ENCODE measurements at regions not wholly inside any gene's neighbourhood (a gene's known extent, or its start where the extent isn't known, plus 50 kb on each side); places are given as distances from the start of the nearest gene placed in this dataset.

DNA sequence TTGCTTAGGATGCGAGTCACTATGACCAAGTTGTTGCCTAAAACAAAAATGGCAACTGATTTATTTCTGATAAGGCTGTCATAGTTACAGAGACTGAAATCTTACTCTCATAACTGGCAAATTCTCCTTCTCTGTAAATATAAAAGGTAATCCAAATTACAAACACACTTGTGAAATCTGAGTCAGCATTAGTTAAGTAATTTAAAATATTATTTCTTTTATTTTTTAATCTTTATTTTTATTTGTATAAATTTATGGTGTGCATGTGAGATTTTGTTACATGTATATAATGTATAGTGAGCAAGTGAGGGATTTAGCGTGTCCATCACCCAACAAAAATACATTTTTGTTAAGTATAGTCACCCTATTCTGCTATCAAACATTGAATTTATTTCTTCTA lies 1342.8 kb upstream of the TMEFF2 start:
- no peaks in the 10 kb centered on the region for H3K4me1 ChIP-seq (replicated peaks; ENCODE audit: insufficient read depth)
- H3K27ac ChIP-seq: no peak overlapping the region
- no peaks in the 10 kb centered on the region for H3K9me2 ChIP-seq (ENCODE audit: insufficient read depth)
- no TSS peak for BruUV-seq (replicated peaks)
- no peaks in the 10 kb centered on the region for H3K9me3 ChIP-seq (ENCODE audit: insufficient read depth, low read depth)
- no peak overlapping the region for H3K4me3 ChIP-seq
- intact Hi-C loops (cut with micrococcal nuclease; ENCODE audit: unreplicated experiment): no loop called here
- H3K4me2 ChIP-seq: no peak overlapping the region
- DNase-seq: no peak
- H4K20me1 ChIP-seq (ENCODE audit: insufficient read depth): no peaks in the 10 kb centered on the region
- no peak overlapping the region for H2AFZ ChIP-seq
- no peak for TF ChIP-seq EZH2 (IDR thresholded peaks at IDR 0.05; ENCODE audit: low read depth)
- TF ChIP-seq, protein P1, sequence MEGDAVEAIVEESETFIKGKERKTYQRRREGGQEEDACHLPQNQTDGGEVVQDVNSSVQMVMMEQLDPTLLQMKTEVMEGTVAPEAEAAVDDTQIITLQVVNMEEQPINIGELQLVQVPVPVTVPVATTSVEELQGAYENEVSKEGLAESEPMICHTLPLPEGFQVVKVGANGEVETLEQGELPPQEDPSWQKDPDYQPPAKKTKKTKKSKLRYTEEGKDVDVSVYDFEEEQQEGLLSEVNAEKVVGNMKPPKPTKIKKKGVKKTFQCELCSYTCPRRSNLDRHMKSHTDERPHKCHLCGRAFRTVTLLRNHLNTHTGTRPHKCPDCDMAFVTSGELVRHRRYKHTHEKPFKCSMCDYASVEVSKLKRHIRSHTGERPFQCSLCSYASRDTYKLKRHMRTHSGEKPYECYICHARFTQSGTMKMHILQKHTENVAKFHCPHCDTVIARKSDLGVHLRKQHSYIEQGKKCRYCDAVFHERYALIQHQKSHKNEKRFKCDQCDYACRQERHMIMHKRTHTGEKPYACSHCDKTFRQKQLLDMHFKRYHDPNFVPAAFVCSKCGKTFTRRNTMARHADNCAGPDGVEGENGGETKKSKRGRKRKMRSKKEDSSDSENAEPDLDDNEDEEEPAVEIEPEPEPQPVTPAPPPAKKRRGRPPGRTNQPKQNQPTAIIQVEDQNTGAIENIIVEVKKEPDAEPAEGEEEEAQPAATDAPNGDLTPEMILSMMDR (conservative IDR thresholded peaks at IDR 0.05): no peak
- ChIA-PET POLR2A (ENCODE audit: unreplicated experiment) (no interaction called here), CTCF (no interaction called here)
- H3F3A ChIP-seq (ENCODE audit: insufficient read depth, low read depth): no peaks in the 10 kb centered on the region
- no peaks in the 10 kb centered on the region for H3K36me3 ChIP-seq (ENCODE audit: low read depth)
- H3K79me2 ChIP-seq (ENCODE audit: low read depth): no peaks in the 10 kb centered on the region
- no peaks in the 10 kb centered on the region for H3K27me3 ChIP-seq (ENCODE audit: insufficient read depth, low read depth)

DNA sequence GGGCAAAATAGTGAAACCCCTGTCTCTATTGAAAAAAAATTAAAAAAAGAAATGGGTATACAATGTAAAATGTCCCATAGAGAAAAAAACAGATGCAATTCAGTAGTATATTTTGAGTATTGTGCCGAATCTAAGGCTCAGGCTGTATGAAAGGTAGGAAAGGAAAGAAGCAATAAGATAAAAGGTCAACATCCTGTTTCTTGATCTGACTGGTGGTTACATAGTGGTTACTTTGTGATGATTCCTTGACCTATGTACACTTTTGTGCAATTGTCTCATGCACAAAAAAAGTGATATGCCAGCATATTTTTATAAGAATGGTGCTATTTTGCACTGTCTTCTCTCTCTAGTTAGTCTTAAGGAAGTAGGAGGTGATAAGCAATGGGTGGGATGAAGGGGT lies 1333.7 kb upstream of the TMEFF2 start:
- no peaks in the 10 kb centered on the region for H3K4me1 ChIP-seq (replicated peaks; ENCODE audit: insufficient read depth)
- intact Hi-C loops (cut with micrococcal nuclease; ENCODE audit: unreplicated experiment): no loop called here
- CTCF ChIA-PET: no interaction called here

DNA sequence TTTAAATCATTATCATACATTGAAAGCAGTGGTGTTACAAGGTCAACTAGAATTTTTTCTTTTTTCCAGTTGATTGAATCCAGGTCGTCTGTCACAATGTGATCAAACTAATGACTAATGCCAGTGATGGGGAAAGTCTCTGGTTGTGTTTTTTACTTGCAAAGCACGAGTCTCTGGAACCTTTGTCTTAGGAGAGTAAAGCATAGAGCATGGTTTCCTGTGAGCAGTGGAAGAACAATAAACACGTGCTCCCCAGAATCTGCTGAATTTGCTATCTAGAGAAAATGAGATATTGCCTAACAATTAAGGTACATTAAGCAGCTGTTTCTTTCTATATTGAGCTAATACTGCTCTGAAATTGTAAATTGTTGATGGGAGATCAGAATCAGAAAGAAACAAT lies 1332.4 kb upstream of the TMEFF2 start:
- Histone ChIP-seq H3K27ac (no peak overlapping the region), H3K4me3 (no peak overlapping the region), H3K79me2 (ENCODE audit: low read depth) (no peaks in the 10 kb centered on the region), H3K9me3 (ENCODE audit: insufficient read depth, low read depth) (no peaks in the 10 kb centered on the region), H4K20me1 (ENCODE audit: insufficient read depth) (no peaks in the 10 kb centered on the region), H3K9me2 (ENCODE audit: insufficient read depth) (no peaks in the 10 kb centered on the region), H2AFZ (no peak overlapping the region), H3K4me2 (no peak overlapping the region), H3K4me1 (replicated peaks; ENCODE audit: insufficient read depth) (no peaks in the 10 kb centered on the region), H3K27me3 (ENCODE audit: insufficient read depth, low read depth) (no peaks in the 10 kb centered on the region), H3F3A (ENCODE audit: insufficient read depth, low read depth) (no peaks in the 10 kb centered on the region), H3K36me3 (ENCODE audit: low read depth) (no peaks in the 10 kb centered on the region)
- POLR2A ChIA-PET (ENCODE audit: unreplicated experiment): no interaction called here
- no TSS peak for BruUV-seq (replicated peaks)
- CTCF ChIA-PET: no interaction called here
- TF ChIP-seq, protein P1 (conservative IDR thresholded peaks at IDR 0.05): no peak
- TF ChIP-seq EZH2 (IDR thresholded peaks at IDR 0.05; ENCODE audit: low read depth): no peak
- intact Hi-C loops (cut with micrococcal nuclease; ENCODE audit: unreplicated experiment): no loop called here
- no peak for DNase-seq

More for the DNA sequence above, 1333.7 kb upstream of the TMEFF2 start:
- no peak overlapping the region for H3K4me2 ChIP-seq
- POLR2A ChIA-PET (ENCODE audit: unreplicated experiment): no interaction called here
- H3K79me2 ChIP-seq (ENCODE audit: low read depth): no peaks in the 10 kb centered on the region
- no peak overlapping the region for H3K27ac ChIP-seq
- no peak for DNase-seq
- H3K36me3 ChIP-seq (ENCODE audit: low read depth): no peaks in the 10 kb centered on the region
- H3K4me3 ChIP-seq: no peak overlapping the region
- no peak overlapping the region for H2AFZ ChIP-seq
- no TSS peak for BruUV-seq (replicated peaks)
- no peaks in the 10 kb centered on the region for H3K27me3 ChIP-seq (ENCODE audit: insufficient read depth, low read depth)
- H3K9me3 ChIP-seq (ENCODE audit: insufficient read depth, low read depth): no peaks in the 10 kb centered on the region
- no peaks in the 10 kb centered on the region for H4K20me1 ChIP-seq (ENCODE audit: insufficient read depth)
- H3F3A ChIP-seq (ENCODE audit: insufficient read depth, low read depth): no peaks in the 10 kb centered on the region
- TF ChIP-seq, protein P1 (conservative IDR thresholded peaks at IDR 0.05): no peak
- TF ChIP-seq EZH2 (IDR thresholded peaks at IDR 0.05; ENCODE audit: low read depth): no peak
- no peaks in the 10 kb centered on the region for H3K9me2 ChIP-seq (ENCODE audit: insufficient read depth)

Data from PC-9 (cell line).